ENCODE measurements at regions not wholly inside any gene's neighbourhood (a gene's known extent, or its start where the extent isn't known, plus 50 kb on each side); places are given as distances from the start of the nearest gene placed in this dataset.

GRCh38 chr1:95352767-95353166 is 118.8 kb downstream of the RWDD3 start:
- no peak overlapping the region for H3K4me3 Mint-ChIP-seq
- no peaks in the 10 kb centered on the region for H3K36me3 Mint-ChIP-seq
- H3K4me1 Mint-ChIP-seq: no peaks in the 10 kb centered on the region
- H3K9me3 Mint-ChIP-seq: no peaks in the 10 kb centered on the region
- H3K27me3 Mint-ChIP-seq: peaks cover 4% of the 10 kb centered on the region
- H3K27ac Mint-ChIP-seq: no peak overlapping the region

GRCh38 chr1:95353194-95353593 is 119.2 kb downstream of the RWDD3 start:
- H3K36me3 Mint-ChIP-seq: no peaks in the 10 kb centered on the region
- peaks cover 4% of the 10 kb centered on the region for H3K27me3 Mint-ChIP-seq
- no peak overlapping the region for H3K4me3 Mint-ChIP-seq
- H3K9me3 Mint-ChIP-seq: no peaks in the 10 kb centered on the region
- no peaks in the 10 kb centered on the region for H3K4me1 Mint-ChIP-seq
- H3K27ac Mint-ChIP-seq: no peak overlapping the region

GRCh38 chr1:95364546-95364945 is 130.5 kb downstream of the RWDD3 start:
- no peak overlapping the region for H3K27ac Mint-ChIP-seq
- no peak overlapping the region for H3K4me3 Mint-ChIP-seq
- H3K4me1 Mint-ChIP-seq: no peaks in the 10 kb centered on the region
- peaks cover 7% of the 10 kb centered on the region for H3K27me3 Mint-ChIP-seq
- H3K9me3 Mint-ChIP-seq: peaks cover 3% of the 10 kb centered on the region
- H3K36me3 Mint-ChIP-seq: no peaks in the 10 kb centered on the region

GRCh38 chr1:95366498-95366897 is 132.5 kb downstream of the RWDD3 start:
- H3K4me1 Mint-ChIP-seq: no peaks in the 10 kb centered on the region
- H3K27ac Mint-ChIP-seq: no peak overlapping the region
- H3K4me3 Mint-ChIP-seq: no peak overlapping the region
- peaks cover 8% of the 10 kb centered on the region for H3K27me3 Mint-ChIP-seq
- H3K36me3 Mint-ChIP-seq: no peaks in the 10 kb centered on the region
- peaks cover 3% of the 10 kb centered on the region for H3K9me3 Mint-ChIP-seq

GRCh38 chr1:95368178-95368577 is 134.2 kb downstream of the RWDD3 start:
- Mint-ChIP-seq H3K36me3 (no peaks in the 10 kb centered on the region), H3K9me3 (peaks cover 3% of the 10 kb centered on the region), H3K27me3 (peaks cover 4% of the 10 kb centered on the region), H3K27ac (no peak overlapping the region), H3K4me3 (no peak overlapping the region), H3K4me1 (no peaks in the 10 kb centered on the region)

- Mint-ChIP-seq H3K4me1 (no peaks in the 10 kb centered on the region), H3K9me3 (peaks cover 3% of the 10 kb centered on the region), H3K36me3 (no peaks in the 10 kb centered on the region), H3K4me3 (no peak overlapping the region), H3K27me3 (peaks cover 4% of the 10 kb centered on the region), H3K27ac (no peak overlapping the region)
These were observed 136.1 kb downstream of the RWDD3 start for GRCh38 chr1:95369985-95370690.

GRCh38 chr1:95370691-95371562 is 136.9 kb downstream of the RWDD3 start:
- no peak overlapping the region for H3K27ac Mint-ChIP-seq
- H3K4me1 Mint-ChIP-seq: no peaks in the 10 kb centered on the region
- H3K4me3 Mint-ChIP-seq: no peak overlapping the region

GRCh38 chr1:95371666-95372282 is 137.8 kb downstream of the RWDD3 start:
- Mint-ChIP-seq H3K4me3 (no peak overlapping the region), H3K9me3 (no peaks in the 10 kb centered on the region), H3K36me3 (no peaks in the 10 kb centered on the region), H3K27ac (no peak overlapping the region), H3K4me1 (no peaks in the 10 kb centered on the region), H3K27me3 (peaks cover 4% of the 10 kb centered on the region)

More at GRCh38 chr1:95370691-95371562, 136.9 kb downstream of the RWDD3 start:
- H3K27me3 Mint-ChIP-seq: peaks cover 4% of the 10 kb centered on the region
- H3K9me3 Mint-ChIP-seq: peaks cover under 1% of the 10 kb centered on the region
- no peaks in the 10 kb centered on the region for H3K36me3 Mint-ChIP-seq

- Mint-ChIP-seq H3K4me3 (no peak overlapping the region), H3K36me3 (no peaks in the 10 kb centered on the region), H3K27me3 (no peaks in the 10 kb centered on the region), H3K27ac (no peak overlapping the region), H3K4me1 (no peaks in the 10 kb centered on the region), H3K9me3 (no peaks in the 10 kb centered on the region)
These were observed 141.2 kb downstream of the RWDD3 start for GRCh38 chr1:95375174-95375573.

- no peak overlapping the region for H3K27ac Mint-ChIP-seq
- peaks cover 1% of the 10 kb centered on the region for H3K27me3 Mint-ChIP-seq
- no peaks in the 10 kb centered on the region for H3K9me3 Mint-ChIP-seq
- H3K36me3 Mint-ChIP-seq: no peaks in the 10 kb centered on the region
- H3K4me1 Mint-ChIP-seq: no peaks in the 10 kb centered on the region
- H3K4me3 Mint-ChIP-seq: no peak overlapping the region
These were observed 146.9 kb downstream of the RWDD3 start for GRCh38 chr1:95380909-95381308.

- H3K36me3 Mint-ChIP-seq: no peaks in the 10 kb centered on the region
- no peak overlapping the region for H3K27ac Mint-ChIP-seq
- no peaks in the 10 kb centered on the region for H3K4me1 Mint-ChIP-seq
- H3K27me3 Mint-ChIP-seq: peaks cover 1% of the 10 kb centered on the region
- H3K9me3 Mint-ChIP-seq: no peaks in the 10 kb centered on the region
- H3K4me3 Mint-ChIP-seq: no peak overlapping the region
These were observed 148.2 kb downstream of the RWDD3 start for GRCh38 chr1:95382000-95382786.

GRCh38 chr1:95383111-95383510 is 149.1 kb downstream of the RWDD3 start:
- H3K4me3 Mint-ChIP-seq: no peak overlapping the region
- H3K4me1 Mint-ChIP-seq: no peaks in the 10 kb centered on the region
- H3K27ac Mint-ChIP-seq: no peak overlapping the region
- no peaks in the 10 kb centered on the region for H3K36me3 Mint-ChIP-seq
- peaks cover 1% of the 10 kb centered on the region for H3K27me3 Mint-ChIP-seq
- no peaks in the 10 kb centered on the region for H3K9me3 Mint-ChIP-seq

- Mint-ChIP-seq H3K36me3 (no peaks in the 10 kb centered on the region), H3K9me3 (no peaks in the 10 kb centered on the region), H3K4me1 (no peaks in the 10 kb centered on the region), H3K27ac (no peak overlapping the region), H3K4me3 (no peak overlapping the region), H3K27me3 (peaks cover 1% of the 10 kb centered on the region)
These were observed 150.6 kb downstream of the RWDD3 start for GRCh38 chr1:95384567-95384966.

- Mint-ChIP-seq H3K4me3 (no peak overlapping the region), H3K9me3 (no peaks in the 10 kb centered on the region), H3K4me1 (no peaks in the 10 kb centered on the region), H3K36me3 (no peaks in the 10 kb centered on the region), H3K27me3 (peaks cover 5% of the 10 kb centered on the region), H3K27ac (no peak overlapping the region)
These were observed 152.4 kb downstream of the RWDD3 start for GRCh38 chr1:95386371-95386770.

GRCh38 chr1:95386915-95387314 is 152.9 kb downstream of the RWDD3 start:
- H3K27ac Mint-ChIP-seq: no peak overlapping the region
- peaks cover 5% of the 10 kb centered on the region for H3K27me3 Mint-ChIP-seq
- H3K36me3 Mint-ChIP-seq: no peaks in the 10 kb centered on the region
- H3K4me3 Mint-ChIP-seq: no peak overlapping the region
- no peaks in the 10 kb centered on the region for H3K9me3 Mint-ChIP-seq
- no peaks in the 10 kb centered on the region for H3K4me1 Mint-ChIP-seq
